GM21723 (cell line): ENCODE measurements at regions not wholly inside any gene's neighbourhood (a gene's known extent, or its start where the extent isn't known, plus 50 kb on each side); places are given as distances from the start of the nearest gene placed in this dataset.
"Not testable (repeated sequence)": the region's sequence is repeated elsewhere in the genome, so short reads cannot be mapped to it uniquely, and the experiment has no call there.

Experiments
- ATAC-seq: cut with Tn5 transposase; IDR thresholded peaks from one replicate; pipeline ENCODE4 v1.9.1; 2021; ENCODE audit warnings: mild to moderate bottlenecking, moderate library complexity; ENCODE audit not compliant: unreplicated experiment

GRCh38 chr4:124946696-124947095, 234.2 kb upstream of the ANKRD50 start:
- no peak for ATAC-seq

GRCh38 chr4:124945422-124945821, 232.9 kb upstream of the ANKRD50 start:
- ATAC-seq: no peak

- ATAC-seq: no peak
Measured at GRCh38 chr4:124943938-124944337, 231.4 kb upstream of the ANKRD50 start.

GRCh38 chr4:124943145-124943889, 230.8 kb upstream of the ANKRD50 start:
- ATAC-seq: no peak

- ATAC-seq: no peak
Measured at GRCh38 chr4:124941267-124941666, 228.7 kb upstream of the ANKRD50 start.

GRCh38 chr4:124940387-124940786, 227.9 kb upstream of the ANKRD50 start:
- no peak for ATAC-seq

- ATAC-seq: no peak
Measured at GRCh38 chr4:124939908-124940307, 227.4 kb upstream of the ANKRD50 start.

- ATAC-seq: no peak
Measured at GRCh38 chr4:124938836-124939235, 226.3 kb upstream of the ANKRD50 start.

GRCh38 chr4:124937993-124938392, 225.5 kb upstream of the ANKRD50 start:
- ATAC-seq: no peak

GRCh38 chr4:124936427-124936826, 223.9 kb upstream of the ANKRD50 start:
- ATAC-seq: no peak

- no peak for ATAC-seq
Measured at GRCh38 chr4:124934916-124935315, 222.4 kb upstream of the ANKRD50 start.

- no peak for ATAC-seq
Measured at GRCh38 chr4:124933521-124933920, 221.0 kb upstream of the ANKRD50 start.

GRCh38 chr4:124932447-124932846, 219.9 kb upstream of the ANKRD50 start:
- no peak for ATAC-seq

GRCh38 chr4:124931050-124931449, 218.5 kb upstream of the ANKRD50 start:
- ATAC-seq: no peak

- not testable (repeated sequence) for ATAC-seq
Measured at GRCh38 chr4:124922748-124923147, 210.2 kb upstream of the ANKRD50 start.

- ATAC-seq: no peak
Measured at GRCh38 chr4:124918559-124919122, 206.1 kb upstream of the ANKRD50 start.

GRCh38 chr4:124915073-124915472, 202.5 kb upstream of the ANKRD50 start:
- no peak for ATAC-seq

- no peak for ATAC-seq
Measured at GRCh38 chr4:124913237-124913636, 200.7 kb upstream of the ANKRD50 start.

GRCh38 chr4:124910327-124910726, 197.8 kb upstream of the ANKRD50 start:
- ATAC-seq: no peak

- ATAC-seq: no peak
Measured at GRCh38 chr4:124907881-124908280, 195.3 kb upstream of the ANKRD50 start.

GRCh38 chr4:124905441-124905840, 192.9 kb upstream of the ANKRD50 start:
- no peak for ATAC-seq

GRCh38 chr4:124904723-124905388, 192.3 kb upstream of the ANKRD50 start:
- no peak for ATAC-seq
